Esophagus squamous epithelium (tissue), 5 donors: ENCODE measurements at regions not wholly inside any gene's neighbourhood (a gene's known extent, or its start where the extent isn't known, plus 50 kb on each side); places are given as distances from the start of the nearest gene placed in this dataset.

Source experiments
- DNase-seq: peaks from one replicate; lab custom pipeline; 2025; lab: John Stamatoyannopoulos, UW
- H3K27ac ChIP-seq, 4 donors: fragments of 200-600 bp; sonication (generic); one replicate each; pipeline ENCODE4 v1.5.1; 2016 to 2019; ENCODE audit warnings: mild to moderate bottlenecking in 1 of 4
- H3K27me3 ChIP-seq, 4 donors: fragments of 200-600 bp; sonication (generic); 1 replicate in 3 of 4; 2 replicates in 1 of 4; pipeline versions ENCODE4 v1.5.1 to v1.6.0; 2017 to 2021; ENCODE audit warnings: antibody characterized with exemption in 1 of 4
- H3K36me3 ChIP-seq, 3 donors: fragments of 200-600 bp; sonication (generic); one replicate each; pipeline ENCODE4 v1.5.1; 2016 to 2019
- H3K4me1 ChIP-seq, 3 donors: fragments of 200-600 bp; sonication (generic); one replicate each; pipeline ENCODE4 v1.5.1; 2017 to 2019
- H3K4me3 ChIP-seq, 4 donors: fragments of 200-600 bp; sonication (generic); 1 replicate in 3 of 4; 2 replicates in 1 of 4; pipeline ENCODE4 v1.5.1; 2016 to 2019; ENCODE audit warnings: mild to moderate bottlenecking in 2 of 4, moderate library complexity in 1 of 4
- H3K9me3 ChIP-seq, 3 donors: fragments of 200-600 bp; sonication (generic); one replicate each; pipeline ENCODE4 v1.5.1; 2016 to 2019
- CTCF ChIP-seq, 6 experiments: fragments of 450-650 bp in 4 of 6; fragments of 200-600 bp in 2 of 6; sonication (generic) in 2 of 6; IDR thresholded peaks; one replicate each; pipeline ENCODE4 v1.5.1; 2016 to 2019; ENCODE audit warnings: antibody characterized with exemption in 6 of 6, mild to moderate bottlenecking in 4 of 6, moderate library complexity in 4 of 6
- POLR2A ChIP-seq, 4 donors: fragments of 450-650 bp; IDR thresholded peaks; one replicate each; pipeline ENCODE4 v1.6.1; 2017; ENCODE audit warnings: antibody characterized with exemption in 4 of 4, mild to moderate bottlenecking in 4 of 4, moderate library complexity in 3 of 4
- WGBS, 2 donors: methylation state at CpG; one replicate each; pipeline ENCODE4 v1.1.5; 2018; 5-methylcytosine and 5-hydroxymethylcytosine counted together
- intact Hi-C: fragments of 100-400 bp; cut with DNase I; formaldehyde crosslinking; loops from one replicate; pipeline ENCODE4 v1.15.0; 2022
- donor health status: DM: yes; HTN: yes; CAD: no.

DNA sequence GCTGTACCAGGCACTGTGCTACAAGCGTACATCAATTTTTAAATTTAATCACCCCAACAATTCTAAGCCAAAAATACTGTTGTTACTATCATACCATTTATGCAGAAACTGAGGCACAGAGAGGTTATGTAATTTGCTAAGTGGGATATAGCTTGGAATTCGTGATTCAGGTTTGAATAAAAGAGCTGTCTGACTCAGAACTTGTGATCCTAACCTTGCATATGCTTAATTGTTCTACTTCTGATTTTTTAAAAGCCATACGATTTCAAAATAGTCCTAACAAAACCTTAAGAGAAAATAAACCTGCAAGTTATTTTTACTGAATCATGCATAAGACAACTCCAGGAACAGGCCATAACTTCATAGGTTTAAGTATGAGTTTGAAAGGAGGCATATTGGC is 498.0 kb upstream of the CFAP20DC start:
- peaks cover 0 to 23% (median 0%) of the 10 kb centered on the region in 3 donors for H3K4me1 ChIP-seq

DNA sequence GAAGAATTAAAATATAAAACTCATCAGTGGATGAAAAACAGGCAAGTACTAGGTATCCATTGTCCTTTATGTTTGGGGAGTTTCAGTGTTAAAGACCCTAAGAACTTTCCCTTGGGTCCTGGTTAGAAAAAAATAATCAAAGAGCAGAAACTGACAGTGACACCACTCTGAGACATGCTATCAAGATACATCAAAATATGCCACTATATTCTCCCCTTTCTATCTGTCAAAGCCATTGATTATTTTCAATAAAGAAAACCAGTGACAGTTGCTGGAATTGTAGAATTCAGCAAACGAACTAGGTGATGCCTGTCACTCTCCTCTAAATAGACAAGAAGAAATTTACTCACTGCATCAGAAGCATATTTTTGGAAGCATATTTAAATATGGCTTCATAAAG is 496.7 kb upstream of the CFAP20DC start:
- no peak for DNase-seq
- Histone ChIP-seq H3K27me3 (no peaks in the 10 kb centered on the region), H3K36me3 (no peaks in the 10 kb centered on the region), H3K27ac (no peak overlapping the region), H3K9me3 (no peaks in the 10 kb centered on the region), H3K4me1 (peaks cover 0 to 23% (median 0%) of the 10 kb centered on the region in 3 donors), H3K4me3 (no peak overlapping the region)
- TF ChIP-seq CTCF (IDR thresholded peaks at IDR 0.05) (no peak), POLR2A (IDR thresholded peaks at IDR 0.05) (no peak)
- intact Hi-C loops = no loop called here
- WGBS, 2 donors = 91 to 92% methylated on average over 1 of the region's 1 CpG

More for the DNA sequence above, 498.0 kb upstream of the CFAP20DC start:
- no peaks in the 10 kb centered on the region for H3K9me3 ChIP-seq
- WGBS, 2 donors = 52 to 70% methylated on average over 3 of the region's 3 CpGs
- H3K4me3 ChIP-seq = no peak overlapping the region
- H3K27me3 ChIP-seq = no peaks in the 10 kb centered on the region
- no peaks in the 10 kb centered on the region for H3K36me3 ChIP-seq
- intact Hi-C loops = no loop called here
- TF ChIP-seq CTCF (IDR thresholded peaks at IDR 0.05) (no peak), POLR2A (IDR thresholded peaks at IDR 0.05) (no peak)
- DNase-seq = no peak
- no peak overlapping the region for H3K27ac ChIP-seq

GRCh38 chr3:59545374-59545773 is 495.5 kb upstream of the CFAP20DC start:
- peaks cover 0 to 23% (median 0%) of the 10 kb centered on the region in 3 donors for H3K4me1 ChIP-seq
- H3K4me3 ChIP-seq = no peak overlapping the region
- H3K27ac ChIP-seq = no peak overlapping the region
- H3K36me3 ChIP-seq = no peaks in the 10 kb centered on the region
- intact Hi-C loops = no loop called here
- no peaks in the 10 kb centered on the region for H3K9me3 ChIP-seq
- H3K27me3 ChIP-seq = no peaks in the 10 kb centered on the region
- WGBS, 2 donors = 29 to 40% methylated on average over 1 of the region's 1 CpG
- no peak for DNase-seq
- TF ChIP-seq CTCF (IDR thresholded peaks at IDR 0.05) = no peak
- no peak for TF ChIP-seq POLR2A (IDR thresholded peaks at IDR 0.05)

DNA sequence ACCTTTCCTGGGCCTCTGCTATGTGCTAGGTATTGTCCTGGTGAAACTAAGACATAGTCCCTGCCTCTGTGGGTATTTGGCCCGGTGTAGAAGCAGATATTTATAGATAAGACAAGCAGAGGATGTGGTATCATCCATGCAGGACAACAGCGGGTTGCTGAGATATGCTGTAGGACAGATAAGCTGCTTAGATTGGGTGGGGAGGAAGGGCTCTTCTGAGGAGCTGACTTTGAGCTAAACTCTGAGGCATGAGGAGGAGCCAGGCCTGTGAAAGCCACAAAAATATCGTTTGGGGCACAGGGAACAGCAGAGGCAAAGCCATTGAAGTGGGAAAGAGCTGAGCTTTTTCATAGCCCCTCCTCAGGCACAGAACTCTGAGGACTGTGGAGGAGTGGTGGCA is 492.5 kb upstream of the CFAP20DC start:
- TF ChIP-seq POLR2A (IDR thresholded peaks at IDR 0.05) (no peak), CTCF (IDR thresholded peaks at IDR 0.05) (no peak)
- intact Hi-C loops = no loop called here
- Histone ChIP-seq H3K4me1 (peaks cover 0 to 9% (median 0%) of the 10 kb centered on the region in 3 donors), H3K4me3 (no peak overlapping the region), H3K9me3 (no peaks in the 10 kb centered on the region), H3K27ac (no peak overlapping the region), H3K27me3 (no peaks in the 10 kb centered on the region), H3K36me3 (no peaks in the 10 kb centered on the region)
- 58 to 76% methylated on average over 3 of the region's 3 CpGs for WGBS, 2 donors
- no peak for DNase-seq

DNA sequence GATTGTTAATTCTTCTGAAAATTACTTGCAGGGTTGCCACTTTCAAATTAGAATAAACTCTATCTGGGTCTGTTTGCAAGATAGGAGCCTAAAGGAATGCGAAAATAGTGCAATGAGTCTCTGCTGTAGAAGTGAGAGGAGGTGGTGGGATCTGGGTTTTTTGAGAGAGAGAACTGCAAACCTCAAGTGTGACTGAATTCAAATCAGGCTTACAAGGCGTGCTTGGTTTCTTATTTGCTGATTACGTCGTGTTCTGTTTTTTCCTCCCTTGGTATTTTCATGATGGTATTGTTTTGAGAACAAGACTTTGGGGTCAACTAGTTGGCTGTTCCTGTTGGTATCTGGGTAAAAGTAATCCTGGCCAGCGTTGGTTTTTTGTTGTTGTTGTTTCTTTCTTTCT is 490.9 kb upstream of the CFAP20DC start:
- Histone ChIP-seq H3K27ac (no peak overlapping the region), H3K9me3 (no peaks in the 10 kb centered on the region), H3K4me1 (peaks cover 0 to 7% (median 0%) of the 10 kb centered on the region in 3 donors), H3K36me3 (no peaks in the 10 kb centered on the region), H3K4me3 (no peak overlapping the region), H3K27me3 (no peaks in the 10 kb centered on the region)
- TF ChIP-seq POLR2A (IDR thresholded peaks at IDR 0.05) = no peak
- TF ChIP-seq CTCF (IDR thresholded peaks at IDR 0.05) = no peak
- no peak for DNase-seq
- WGBS, 2 donors = 64 to 84% methylated on average over 5 of the region's 5 CpGs
- intact Hi-C loops = no loop called here
